ENCODE measurements at regions not wholly inside any gene's neighbourhood (a gene's known extent, or its start where the extent isn't known, plus 50 kb on each side); places are given as distances from the start of the nearest gene placed in this dataset.

- no peak for TF ChIP-seq POLR2AphosphoS5 (IDR thresholded peaks at IDR 0.05; ENCODE audit: low read depth, low read length)
- no peak for TF ChIP-seq REST (IDR thresholded peaks at IDR 0.05; ENCODE audit: insufficient read depth in 1 of 2, low read depth in 2 of 2, low read length in 2 of 2)
- TF ChIP-seq TAF1 (IDR thresholded peaks at IDR 0.05; ENCODE audit: borderline replicate concordance, insufficient read depth, low read length), result no peak
- TF ChIP-seq SIN3A (IDR thresholded peaks at IDR 0.05; ENCODE audit: borderline replicate concordance, insufficient read depth, low read length), result no peak
- TF ChIP-seq FOXP2 (optimal IDR thresholded peaks at IDR 0.05; ENCODE audit: borderline replicate concordance, extremely low read depth, extremely low read length, insufficient read depth), result no peak
Observed at GRCh38 chr5:162240734-162241133, 173.2 kb downstream of the GABRG2 start.
